HAP-1 (cell line): ENCODE measurements at regions not wholly inside any gene's neighbourhood (a gene's known extent, or its start where the extent isn't known, plus 50 kb on each side); places are given as distances from the start of the nearest gene placed in this dataset.

ENCODE experiments used
- DNase-seq, 2 experiments: peaks; one replicate each; pipeline ENCODE4 v3.0.0-alpha.2; 2016 to 2020; ENCODE audit warnings: low spot score in 2 of 2
- H3K27me3 ChIP-seq: fragments of 250-450 bp; sonication (Bioruptor Pico); 2 replicates; pipeline ENCODE4 v1.5.1; 2020; ENCODE audit warnings: low read depth, mild to moderate bottlenecking, moderate library complexity
- H3K36me3 ChIP-seq: fragments of 250-450 bp; sonication (Bioruptor Pico); replicated peaks from 2 replicates; pipeline ENCODE4 v1.5.1; 2020; ENCODE audit warnings: mild to moderate bottlenecking
- H3K4me1 ChIP-seq: fragments of 250-450 bp; sonication (Bioruptor Pico); 2 replicates; pipeline ENCODE4 v1.5.1; 2020; ENCODE audit warnings: mild to moderate bottlenecking
- H3K4me3 ChIP-seq: fragments of 250-450 bp; sonication (Bioruptor Pico); 2 replicates; pipeline ENCODE4 v1.5.1; 2020; ENCODE audit warnings: mild to moderate bottlenecking, moderate library complexity
- H3K9me3 ChIP-seq: fragments of 250-450 bp; sonication (Bioruptor Pico); 2 replicates; pipeline ENCODE4 v1.5.1; 2020; ENCODE audit warnings: mild to moderate bottlenecking, moderate library complexity
- in situ Hi-C: fragments of 300-500 bp; cut with MboI; formaldehyde crosslinking; loops from 3 replicates; pipeline ENCODE4 v1.14.3; 2020; ENCODE audit warnings: low sequenced_read_pairs, inconsistent platforms, mixed read lengths

DNA sequence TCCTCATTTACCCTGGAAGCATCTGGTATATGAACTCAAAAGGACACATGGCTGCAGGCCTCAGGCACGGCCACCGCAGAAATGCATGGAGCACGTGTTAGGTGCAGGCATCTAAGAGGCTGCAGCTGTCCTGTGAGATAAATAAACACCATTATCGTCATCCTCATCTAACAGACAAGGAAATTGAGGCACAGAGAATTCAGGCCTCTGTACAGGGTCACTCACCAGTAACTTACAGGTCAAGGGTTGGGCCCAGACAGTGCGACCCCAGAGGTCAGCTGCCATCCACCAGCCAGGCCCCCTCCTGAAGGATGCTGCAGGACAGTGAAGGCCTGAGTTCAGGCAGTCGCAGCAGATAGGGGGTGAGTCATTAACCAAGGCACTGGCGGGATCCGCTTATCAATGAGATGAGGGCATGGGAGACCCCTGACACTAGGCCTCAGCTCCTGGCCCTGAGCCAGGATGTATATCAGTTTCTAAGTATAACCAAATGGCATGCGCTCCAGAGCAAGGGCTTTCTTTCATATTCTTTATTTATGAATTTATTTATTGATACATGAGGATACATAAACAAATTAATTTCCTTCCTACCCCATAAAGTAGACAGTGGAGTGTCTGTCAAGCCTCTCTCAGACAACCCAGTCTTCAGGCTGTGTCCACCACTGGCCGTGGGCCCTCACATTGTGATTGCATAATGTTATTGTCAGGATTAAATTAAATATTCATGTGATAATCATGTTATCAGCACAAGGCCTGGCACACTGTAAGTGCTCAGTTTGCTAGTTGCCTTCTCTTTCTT, 316.9 kb downstream of the QKI start:
- no peak for DNase-seq
- Histone ChIP-seq H3K4me1 (no peaks in the 10 kb centered on the region), H3K4me3 (no peak overlapping the region), H3K9me3 (no peaks in the 10 kb centered on the region), H3K27me3 (no peaks in the 10 kb centered on the region), H3K36me3 (no peaks in the 10 kb centered on the region)
- in situ Hi-C loops: no loop called here

DNA sequence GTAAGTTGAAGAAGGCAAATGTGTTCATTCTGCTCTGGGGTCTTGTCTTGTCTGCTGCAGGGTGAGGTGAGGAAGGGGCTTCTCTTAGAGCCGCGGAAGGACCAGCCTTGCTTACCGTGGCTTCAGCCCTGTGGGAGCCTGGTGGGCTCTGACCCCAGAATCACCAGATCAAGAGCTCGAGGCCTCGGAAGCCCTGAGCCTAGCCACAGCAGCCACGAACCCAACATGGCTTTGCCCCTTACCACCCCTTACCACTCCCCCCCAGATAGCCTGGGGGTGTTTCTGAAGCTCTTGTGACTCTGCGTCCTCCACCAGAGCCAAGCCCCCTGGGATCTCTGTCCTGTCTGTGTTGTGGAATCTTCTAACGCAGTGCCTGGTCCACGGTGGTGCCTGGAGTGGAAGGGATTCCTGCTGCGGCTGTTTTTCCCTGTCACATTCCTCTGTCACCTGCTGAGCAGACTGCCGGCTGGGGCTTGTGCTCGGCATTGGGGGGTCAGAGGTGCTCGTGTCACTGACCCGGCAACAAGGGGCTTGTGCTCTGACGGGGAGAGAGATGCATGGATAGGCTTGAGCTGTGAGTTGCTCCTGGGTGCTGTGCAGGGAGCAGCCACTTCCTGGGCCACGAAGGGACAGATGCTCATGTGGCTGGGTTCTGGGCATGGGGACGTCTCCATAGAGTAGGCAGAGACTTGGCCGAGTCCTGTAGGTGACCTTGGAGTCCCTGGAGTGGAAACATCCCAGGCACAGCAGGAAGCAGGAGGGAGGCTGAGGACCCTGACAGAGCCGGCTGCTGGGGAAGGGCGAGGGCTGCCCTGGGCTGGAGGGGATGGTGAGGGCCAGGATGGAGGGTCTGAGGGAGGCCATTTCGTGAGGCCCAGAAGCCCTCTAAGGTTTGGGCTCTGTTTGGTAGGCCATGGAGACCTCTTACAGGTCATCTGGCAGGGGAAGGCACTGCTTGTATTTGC, 316.0 kb downstream of the QKI start:
- Histone ChIP-seq H3K4me3 (no peak overlapping the region), H3K4me1 (no peaks in the 10 kb centered on the region), H3K36me3 (no peaks in the 10 kb centered on the region), H3K9me3 (no peaks in the 10 kb centered on the region), H3K27me3 (no peaks in the 10 kb centered on the region)
- no peak for DNase-seq
- in situ Hi-C loops: no loop called here

DNA sequence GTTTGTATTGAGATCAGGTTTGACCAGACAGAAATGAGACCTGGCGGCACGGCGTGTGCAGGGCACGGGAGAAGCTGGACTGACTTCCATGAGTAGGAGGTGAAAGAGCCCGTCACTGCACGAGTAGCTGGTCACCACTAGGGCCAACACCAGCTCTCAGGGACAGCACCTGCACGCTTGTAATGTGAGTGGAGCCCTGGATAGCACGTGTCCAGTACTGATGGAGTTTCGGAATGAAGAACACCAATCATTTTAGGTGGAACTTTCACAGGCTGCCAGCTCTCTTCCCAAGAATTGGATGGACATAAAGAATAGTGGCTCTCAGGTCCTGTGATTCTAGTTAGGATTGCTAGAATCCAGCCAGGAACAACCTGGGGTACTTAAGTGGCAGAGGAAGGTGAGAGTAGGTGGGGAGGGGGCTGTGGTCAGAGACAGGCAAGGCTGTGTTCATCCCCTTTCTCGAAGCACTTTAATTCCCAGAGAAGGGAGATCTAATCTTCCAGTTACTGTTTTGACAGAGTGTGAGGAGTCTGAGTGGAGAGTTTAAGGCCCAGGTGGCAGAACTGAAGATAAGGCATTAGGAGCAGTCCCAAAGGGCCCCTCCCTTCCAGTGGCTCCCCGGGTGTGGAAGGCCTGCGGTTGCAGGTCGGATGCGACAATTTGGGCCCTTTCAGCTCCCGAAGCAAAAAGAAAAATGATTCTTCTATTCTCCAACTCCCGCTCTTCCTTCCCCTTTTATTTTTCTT, 314.8 kb downstream of the QKI start:
- no peaks in the 10 kb centered on the region for H3K4me1 ChIP-seq
- no peaks in the 10 kb centered on the region for H3K9me3 ChIP-seq
- H3K27me3 ChIP-seq: no peaks in the 10 kb centered on the region
- in situ Hi-C loops: no loop called here
- no peaks in the 10 kb centered on the region for H3K36me3 ChIP-seq
- H3K4me3 ChIP-seq: no peak overlapping the region
- no peak for DNase-seq

DNA sequence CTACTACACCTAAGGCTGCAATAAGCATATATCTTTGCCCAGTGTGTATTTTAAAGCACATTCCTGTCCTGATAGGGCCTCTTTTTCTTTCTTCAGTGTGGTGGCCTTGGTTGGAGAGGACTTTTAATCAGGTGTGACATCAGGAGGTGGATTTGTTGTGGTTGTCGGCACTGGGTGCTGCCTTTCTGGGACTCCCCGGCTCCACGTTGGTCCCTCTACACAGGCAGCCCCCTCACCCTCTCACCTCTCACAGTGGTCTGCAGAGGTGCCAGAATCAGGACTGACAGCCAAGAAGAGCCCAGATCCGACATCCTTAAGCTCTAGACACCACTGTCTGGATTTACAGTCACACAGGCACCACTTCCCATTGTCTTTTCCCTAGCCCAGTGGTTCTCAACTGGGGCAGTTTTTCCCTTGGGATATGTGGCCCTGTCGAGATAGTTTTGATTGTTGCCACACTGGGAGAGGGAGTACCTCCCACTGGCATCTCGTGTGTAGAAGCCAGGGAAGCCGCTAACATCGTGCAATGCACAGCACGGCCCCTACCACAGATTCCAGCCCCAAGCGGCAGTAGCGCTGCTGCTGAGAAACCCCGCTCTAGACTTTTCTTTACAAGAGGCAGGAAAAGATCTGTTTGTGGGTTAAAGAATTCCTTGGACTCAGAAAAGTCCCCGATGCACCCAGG, 314.1 kb downstream of the QKI start:
- H3K27me3 ChIP-seq: no peaks in the 10 kb centered on the region
- in situ Hi-C loops: no loop called here
- no peaks in the 10 kb centered on the region for H3K9me3 ChIP-seq
- H3K36me3 ChIP-seq: no peaks in the 10 kb centered on the region
- no peaks in the 10 kb centered on the region for H3K4me1 ChIP-seq
- no peak for DNase-seq
- H3K4me3 ChIP-seq: no peak overlapping the region

DNA sequence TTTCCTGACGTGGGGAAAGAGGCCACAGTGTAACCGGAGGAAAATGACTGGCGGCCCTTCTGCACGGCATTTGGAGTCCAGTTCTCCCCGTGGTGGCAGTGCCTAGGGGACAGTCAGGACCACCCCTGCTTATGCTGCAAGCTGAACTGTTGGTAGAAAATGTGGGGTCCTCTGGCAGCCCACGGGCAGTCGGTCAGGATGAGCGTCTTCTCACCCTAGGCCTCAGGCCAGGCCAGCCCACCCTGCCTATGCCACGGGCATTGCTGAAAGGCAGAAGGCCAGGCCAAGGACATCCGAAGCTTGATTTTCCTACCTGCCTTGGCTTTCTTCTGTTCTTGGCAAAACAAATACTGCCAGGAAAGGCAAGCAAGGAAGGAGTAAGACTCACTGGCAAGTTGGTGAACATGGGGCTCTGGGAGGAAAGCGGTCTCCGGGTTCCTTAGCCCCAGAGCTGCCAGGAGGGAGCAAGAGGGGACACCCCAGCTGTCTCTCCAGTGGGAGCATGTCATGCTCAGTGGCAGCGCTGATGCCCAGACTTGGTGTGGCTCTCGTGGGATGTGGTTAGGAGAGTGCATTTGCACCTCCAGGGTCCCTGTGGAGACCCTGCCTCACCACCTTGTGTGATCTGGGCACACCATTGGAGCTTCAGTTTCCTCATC, 311.6 kb downstream of the QKI start:
- Histone ChIP-seq H3K36me3 (no peaks in the 10 kb centered on the region), H3K4me3 (no peak overlapping the region), H3K27me3 (no peaks in the 10 kb centered on the region), H3K9me3 (no peaks in the 10 kb centered on the region), H3K4me1 (peaks cover 3% of the 10 kb centered on the region; the same call in 1 of the 2 replicates)
- in situ Hi-C loops: no loop called here
- DNase-seq: no peak

DNA sequence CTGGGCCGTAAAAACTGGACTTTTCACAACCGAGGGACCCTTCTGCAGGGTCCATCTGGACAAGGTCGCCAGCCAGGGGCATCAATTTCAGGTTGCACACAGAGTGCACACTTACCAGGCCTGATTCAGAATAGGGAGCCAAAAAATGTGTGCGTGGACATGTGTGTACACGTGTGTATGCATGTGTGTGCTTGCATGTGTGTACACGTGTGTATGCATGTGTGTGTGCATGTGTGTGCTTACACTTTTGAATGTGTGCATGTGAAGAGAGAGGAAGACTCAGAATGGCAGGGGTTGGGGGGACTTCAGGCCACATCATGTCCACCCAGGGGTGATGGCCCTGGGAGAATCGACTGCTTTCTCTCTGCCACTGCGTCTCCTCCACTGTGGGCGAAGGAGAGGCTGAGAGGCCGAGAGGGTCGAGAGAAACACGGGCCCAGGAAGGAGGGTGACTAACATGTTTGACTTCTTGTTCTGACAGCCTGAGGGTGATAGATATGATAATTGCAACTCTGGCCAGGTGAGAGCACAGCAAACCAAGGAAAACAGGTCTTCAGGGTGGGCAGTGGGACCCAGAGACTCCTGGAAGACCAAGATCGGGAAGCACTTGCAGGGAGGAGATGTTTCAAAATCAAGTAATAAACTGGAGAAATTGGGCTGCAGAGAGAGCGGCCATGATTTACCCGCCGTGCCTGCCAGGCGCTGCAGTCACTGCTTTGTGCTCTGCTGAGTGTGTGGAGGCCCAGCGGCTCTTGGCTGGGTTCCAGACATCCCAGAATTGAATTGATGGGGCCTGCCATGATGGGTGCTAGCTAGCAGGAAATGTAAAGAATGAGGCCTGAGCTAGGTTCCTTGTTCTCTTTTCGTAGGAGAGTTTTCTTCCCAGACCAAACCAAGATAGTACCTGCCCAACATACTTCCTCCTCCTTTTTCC, 310.8 kb downstream of the QKI start:
- peak in 1 of 2 experiments; percentile 30 for DNase-seq
- Histone ChIP-seq H3K27me3 (no peaks in the 10 kb centered on the region), H3K9me3 (no peaks in the 10 kb centered on the region), H3K4me1 (peaks cover 3% of the 10 kb centered on the region; the same call in 1 of the 2 replicates), H3K4me3 (no peak overlapping the region), H3K36me3 (no peaks in the 10 kb centered on the region)
- in situ Hi-C loops: no loop called here

DNA sequence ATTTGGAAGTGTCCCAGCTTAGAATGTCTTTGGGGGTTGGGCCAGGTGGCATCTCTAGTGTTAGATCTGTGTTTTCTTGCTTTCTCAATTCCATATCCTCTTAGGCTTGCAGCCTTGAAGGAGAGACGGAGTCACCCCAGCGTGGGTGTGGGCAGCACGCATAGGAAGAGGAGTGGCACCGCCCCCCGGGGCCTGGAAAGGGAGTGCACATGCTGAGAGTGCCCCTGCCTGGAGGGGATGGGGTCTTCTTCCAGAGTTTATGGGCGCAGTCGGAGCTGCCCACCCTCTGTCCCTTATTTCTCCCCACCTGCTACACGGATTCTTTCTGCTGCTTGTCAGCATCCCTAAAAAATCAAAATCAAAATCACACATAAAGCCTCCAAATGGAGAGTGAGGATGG, 309.7 kb downstream of the QKI start:
- peaks cover 3% of the 10 kb centered on the region; the same call in 1 of the 2 replicates for H3K4me1 ChIP-seq
- H3K27me3 ChIP-seq: no peaks in the 10 kb centered on the region
- in situ Hi-C loops: no loop called here
- H3K4me3 ChIP-seq: no peak overlapping the region
- no peak for DNase-seq
- no peaks in the 10 kb centered on the region for H3K9me3 ChIP-seq
- no peaks in the 10 kb centered on the region for H3K36me3 ChIP-seq

DNA sequence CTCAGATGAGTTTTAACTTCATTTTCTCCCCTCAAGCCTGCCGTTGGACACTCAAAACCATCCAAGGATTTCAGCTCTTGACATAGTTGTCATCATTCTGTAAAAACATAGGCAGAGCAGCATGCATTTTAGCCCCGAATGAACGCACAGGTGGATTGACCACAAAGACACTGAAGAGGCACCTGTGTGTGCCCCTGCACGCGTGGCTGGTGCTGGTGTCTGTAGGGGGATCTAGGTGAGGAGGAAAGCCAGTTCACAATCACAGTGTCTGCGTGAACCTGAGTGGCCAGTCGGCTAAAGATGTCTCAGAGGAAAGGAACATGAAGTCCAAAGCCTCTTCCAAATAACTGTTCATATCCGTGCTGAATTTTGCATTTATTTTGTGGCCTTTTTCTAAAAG, 309.2 kb downstream of the QKI start:
- Histone ChIP-seq H3K36me3 (no peaks in the 10 kb centered on the region), H3K27me3 (no peaks in the 10 kb centered on the region), H3K4me1 (peaks cover 3% of the 10 kb centered on the region; the same call in 1 of the 2 replicates)

DNA sequence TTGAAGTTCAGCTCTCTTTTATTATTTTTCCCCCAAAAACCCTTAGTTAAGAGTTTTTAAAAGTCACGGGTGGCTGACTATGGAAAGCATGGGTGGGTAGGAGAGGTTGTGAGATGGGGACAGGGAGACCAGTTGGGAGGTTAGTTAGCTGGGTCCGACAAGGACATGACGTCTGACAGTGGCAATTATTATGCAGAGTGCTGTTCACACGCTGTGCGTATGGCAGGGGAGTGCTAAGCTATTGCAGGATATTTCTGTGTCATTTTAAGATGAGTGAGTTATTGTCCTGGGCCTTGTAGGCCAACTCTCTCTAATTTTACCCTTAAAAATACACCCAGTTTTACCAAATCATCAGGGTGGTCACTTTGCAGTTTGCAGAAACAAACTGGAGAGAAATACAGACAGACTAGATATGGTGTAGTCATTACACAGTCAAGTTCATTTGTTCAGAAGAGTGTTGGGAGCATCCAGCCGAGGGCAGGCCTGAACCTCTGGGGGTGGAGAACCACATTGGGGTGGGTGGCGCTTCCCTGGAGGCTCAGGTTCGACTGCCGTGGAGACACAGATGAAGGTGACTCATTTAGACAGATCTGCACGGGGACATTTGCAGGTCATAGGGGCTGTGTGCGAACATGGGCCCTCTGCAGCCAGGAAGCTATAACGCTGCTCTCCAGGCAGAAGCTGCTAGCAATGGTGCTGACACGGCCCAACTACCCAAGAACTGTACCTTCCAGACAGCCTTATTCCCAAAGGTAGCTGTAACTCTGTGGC, 307.6 kb downstream of the QKI start:
- no peaks in the 10 kb centered on the region for H3K36me3 ChIP-seq
- no peaks in the 10 kb centered on the region for H3K9me3 ChIP-seq
- DNase-seq: no peak
- in situ Hi-C loops: no loop called here
- H3K4me3 ChIP-seq: no peak overlapping the region
- H3K27me3 ChIP-seq: no peaks in the 10 kb centered on the region
- peaks cover 3% of the 10 kb centered on the region; the same call in 1 of the 2 replicates for H3K4me1 ChIP-seq

More for the DNA sequence above, 309.2 kb downstream of the QKI start:
- DNase-seq: no peak
- in situ Hi-C loops: no loop called here
- no peak overlapping the region for H3K4me3 ChIP-seq
- no peaks in the 10 kb centered on the region for H3K9me3 ChIP-seq

DNA sequence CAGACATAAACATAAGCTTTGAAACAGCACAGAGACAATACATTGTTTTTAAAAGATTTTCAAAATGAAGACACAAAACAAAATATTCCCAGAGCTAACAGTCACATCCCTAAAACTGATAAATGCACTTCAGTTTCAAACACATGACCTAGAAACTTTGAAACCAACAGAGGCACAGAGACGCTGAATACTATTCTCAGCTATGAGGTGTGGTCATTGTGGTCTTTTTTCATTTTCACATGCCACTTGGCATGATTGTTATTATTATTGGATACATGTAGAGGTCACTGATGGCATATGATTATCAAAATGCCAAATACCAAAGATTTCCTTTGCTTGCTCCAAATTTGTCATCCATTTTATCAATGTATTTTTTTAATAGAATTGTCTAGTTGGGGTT, 306.9 kb downstream of the QKI start:
- Histone ChIP-seq H3K36me3 (no peaks in the 10 kb centered on the region), H3K4me1 (peaks cover 3% of the 10 kb centered on the region; the same call in 1 of the 2 replicates), H3K4me3 (no peak overlapping the region), H3K9me3 (no peaks in the 10 kb centered on the region), H3K27me3 (no peaks in the 10 kb centered on the region)
- in situ Hi-C loops: no loop called here
- no peak for DNase-seq

DNA sequence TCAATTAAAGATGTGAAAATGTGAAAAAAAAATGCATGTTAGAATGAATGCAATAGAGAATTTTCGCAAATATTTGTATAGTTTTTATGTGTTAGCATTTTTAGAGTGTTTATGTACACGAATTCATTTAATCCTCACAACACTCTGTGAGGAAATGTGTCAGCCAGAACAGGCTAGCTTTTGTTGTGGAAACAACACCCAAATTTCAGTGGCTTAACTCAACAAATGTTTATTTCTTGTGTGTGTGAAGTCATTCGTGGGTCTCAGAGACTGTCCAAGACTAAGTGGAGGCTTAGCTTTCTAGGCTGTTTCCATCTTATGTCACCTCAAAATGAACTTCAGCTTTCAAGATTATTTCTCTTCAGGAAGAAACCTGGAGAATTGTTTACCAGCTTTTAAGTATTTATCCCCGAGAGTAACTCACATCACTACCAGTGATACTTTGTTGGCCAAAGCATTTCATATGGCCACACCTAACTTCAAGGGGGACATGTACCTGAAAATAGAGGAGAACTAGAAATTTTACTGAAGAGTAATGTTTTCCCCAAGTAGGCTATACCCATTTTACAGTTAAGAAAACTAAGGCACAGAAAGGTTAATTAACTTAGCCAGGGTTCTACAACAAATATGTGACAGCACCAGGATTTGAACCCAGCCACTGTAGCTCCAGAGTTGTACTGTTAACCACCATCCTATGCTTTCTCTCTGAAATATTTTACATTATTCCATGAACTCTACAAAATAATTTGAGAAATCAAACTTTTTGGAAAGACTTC, 306.1 kb downstream of the QKI start:
- H3K9me3 ChIP-seq: no peaks in the 10 kb centered on the region
- no peaks in the 10 kb centered on the region for H3K27me3 ChIP-seq
- no peak overlapping the region for H3K4me3 ChIP-seq
- in situ Hi-C loops: no loop called here
- no peak for DNase-seq
- peaks cover 3% of the 10 kb centered on the region; the same call in 1 of the 2 replicates for H3K4me1 ChIP-seq
- no peaks in the 10 kb centered on the region for H3K36me3 ChIP-seq
